T1000 (cell line): ENCODE measurements at regions not wholly inside any gene's neighbourhood (a gene's known extent, or its start where the extent isn't known, plus 50 kb on each side); places are given as distances from the start of the nearest gene placed in this dataset.
"Not testable (repeated sequence)": the region's sequence is repeated elsewhere in the genome, so short reads cannot be mapped to it uniquely, and the experiment has no call there.

Experiments used
- DNase-seq: peaks from one replicate; lab custom pipeline; 2025; ENCODE audit warnings: mixed read lengths; lab: John Stamatoyannopoulos, UW

- DNase-seq, result no peak
Measured at GRCh38 chr5:53275666-53276065, 166.1 kb upstream of the MOCS2 start.

GRCh38 chr5:53276825-53277224 is 167.3 kb upstream of the MOCS2 start:
- no peak for DNase-seq

- no peak for DNase-seq
Measured at GRCh38 chr5:53277491-53277890, 167.9 kb upstream of the MOCS2 start.

GRCh38 chr5:53287573-53287972 is 178.0 kb upstream of the MOCS2 start:
- DNase-seq, result no peak

- DNase-seq, result no peak
Measured at GRCh38 chr5:53288511-53288910, 179.0 kb upstream of the MOCS2 start.

- DNase-seq, result no peak
Measured at GRCh38 chr5:53291047-53291446, 181.5 kb upstream of the MOCS2 start.

- no peak for DNase-seq
Measured at GRCh38 chr5:53291528-53291927, 182.0 kb upstream of the MOCS2 start.

GRCh38 chr5:53298841-53299240 is 181.6 kb upstream of the FST start:
- DNase-seq, result no peak

GRCh38 chr5:53302529-53302928 is 177.9 kb upstream of the FST start:
- DNase-seq, result no peak

- DNase-seq, result no peak
Measured at GRCh38 chr5:53303105-53303504, 177.3 kb upstream of the FST start.

- DNase-seq, result not testable (repeated sequence)
Measured at GRCh38 chr5:53305316-53305715, 175.1 kb upstream of the FST start.

- DNase-seq, result no peak
Measured at GRCh38 chr5:53309653-53310052, 170.8 kb upstream of the FST start.

- no peak for DNase-seq
Measured at GRCh38 chr5:53311681-53312080, 168.7 kb upstream of the FST start.

- no peak for DNase-seq
Measured at GRCh38 chr5:53313145-53313544, 167.3 kb upstream of the FST start.

- no peak for DNase-seq
Measured at GRCh38 chr5:53318303-53318702, 162.1 kb upstream of the FST start.

GRCh38 chr5:53319315-53319714 is 161.1 kb upstream of the FST start:
- DNase-seq, result no peak

GRCh38 chr5:53321073-53321472 is 159.4 kb upstream of the FST start:
- no peak for DNase-seq

GRCh38 chr5:53321721-53322120 is 158.7 kb upstream of the FST start:
- DNase-seq, result no peak

- DNase-seq, result no peak
Measured at GRCh38 chr5:53322257-53322656, 158.2 kb upstream of the FST start.

- DNase-seq, result no peak
Measured at GRCh38 chr5:53323511-53323910, 156.9 kb upstream of the FST start.

GRCh38 chr5:53323943-53324642 is 156.3 kb upstream of the FST start:
- DNase-seq, result no peak

- DNase-seq, result no peak
Measured at GRCh38 chr5:53326424-53327153, 153.8 kb upstream of the FST start.

- DNase-seq, result no peak
Measured at GRCh38 chr5:53327811-53328334, 152.6 kb upstream of the FST start.
